ENCODE measurements at regions not wholly inside any gene's neighbourhood (a gene's known extent, or its start where the extent isn't known, plus 50 kb on each side); places are given as distances from the start of the nearest gene placed in this dataset.
"Not testable (repeated sequence)": the region's sequence is repeated elsewhere in the genome, so short reads cannot be mapped to it uniquely, and the experiment has no call there.

DNA sequence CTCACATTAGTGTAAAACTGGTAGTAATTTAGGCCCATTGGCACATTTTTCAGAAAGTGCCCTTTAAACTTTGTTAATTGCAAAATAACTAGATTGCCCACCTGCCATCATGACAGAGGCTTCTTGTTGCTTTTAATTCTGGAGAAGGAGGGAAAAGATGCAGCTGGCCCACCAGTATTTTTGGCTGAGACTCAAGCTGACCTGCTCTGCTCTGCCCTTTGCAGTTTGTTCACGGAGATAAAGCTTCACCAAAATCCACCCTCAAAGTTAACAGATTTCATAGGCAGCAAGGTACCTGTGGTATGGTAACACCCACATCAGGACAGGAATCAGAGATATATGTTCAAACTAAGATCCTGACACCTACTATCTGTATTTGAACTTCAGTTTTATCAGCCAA, 170.2 kb upstream of the OR4C13 start:
- not testable (repeated sequence) for H3K27me3 ChIP-seq (ENCODE audit: insufficient read depth, poor library complexity, severe bottlenecking); H3K27ac ChIP-seq (replicated peaks); H3K4me3 ChIP-seq (replicated peaks; ENCODE audit: insufficient read depth, low read length); DNase-seq (ENCODE audit: low read depth in 1 of 2, low spot score in 1 of 2)

DNA sequence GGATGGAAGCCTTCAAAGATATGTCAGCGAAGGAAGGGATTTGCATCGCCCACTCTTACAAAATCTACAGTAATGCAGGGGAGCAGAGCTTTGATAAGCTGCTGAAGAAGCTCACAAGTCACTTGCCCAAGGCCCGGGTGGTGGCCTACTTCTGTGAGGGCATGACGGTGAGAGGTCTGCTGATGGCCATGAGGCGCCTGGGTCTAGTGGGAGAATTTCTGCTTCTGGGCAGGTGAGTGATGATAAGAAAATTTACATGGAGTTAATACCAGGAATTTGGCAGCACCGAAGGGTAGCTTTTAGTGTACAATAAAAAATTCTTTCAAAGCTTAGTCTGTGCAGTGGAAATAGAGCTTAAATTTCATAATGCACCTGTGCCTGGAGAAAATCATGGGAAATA, 168.3 kb upstream of the OR4C13 start:
- DNase-seq (ENCODE audit: low read depth in 1 of 2, low spot score in 1 of 2); H3K27ac ChIP-seq (replicated peaks); H3K4me3 ChIP-seq (replicated peaks; ENCODE audit: insufficient read depth, low read length); H3K27me3 ChIP-seq (ENCODE audit: insufficient read depth, poor library complexity, severe bottlenecking): not testable (repeated sequence)

DNA sequence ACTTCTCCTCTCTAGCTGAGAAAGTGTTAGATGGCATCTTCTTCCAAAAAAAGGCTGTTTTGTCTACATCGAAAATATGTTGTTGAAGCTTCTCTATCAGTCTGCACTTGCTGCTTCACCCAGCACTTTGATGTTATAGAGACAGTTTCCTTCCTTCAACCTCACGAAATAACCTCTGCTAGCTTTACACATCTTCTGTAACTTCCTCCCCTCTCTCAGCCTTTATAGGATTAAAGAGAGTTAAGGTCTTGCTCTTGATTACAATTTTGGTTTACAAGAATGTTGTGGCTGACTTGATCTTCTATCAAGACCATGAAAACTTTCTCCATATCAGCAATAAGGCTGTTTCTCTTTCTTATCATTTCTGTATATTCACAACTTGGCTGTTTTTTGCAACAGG, 162.4 kb upstream of the OR4C13 start:
- DNase-seq (ENCODE audit: low read depth in 1 of 2, low spot score in 1 of 2); H3K27me3 ChIP-seq (ENCODE audit: insufficient read depth, poor library complexity, severe bottlenecking); H3K4me3 ChIP-seq (replicated peaks; ENCODE audit: insufficient read depth, low read length); H3K27ac ChIP-seq (replicated peaks): not testable (repeated sequence)

GRCh38 chr11:49798206-49798837, 153.9 kb upstream of the OR4C13 start:
- H3K4me3 ChIP-seq (replicated peaks; ENCODE audit: insufficient read depth, low read length); H3K27ac ChIP-seq (replicated peaks); DNase-seq (ENCODE audit: low read depth in 1 of 2, low spot score in 1 of 2); H3K27me3 ChIP-seq (ENCODE audit: insufficient read depth, poor library complexity, severe bottlenecking): not testable (repeated sequence)

- not testable (repeated sequence) for DNase-seq (ENCODE audit: low read depth in 1 of 2, low spot score in 1 of 2); H3K4me3 ChIP-seq (replicated peaks; ENCODE audit: insufficient read depth, low read length); H3K27me3 ChIP-seq (ENCODE audit: insufficient read depth, poor library complexity, severe bottlenecking); H3K27ac ChIP-seq (replicated peaks)
Observed at GRCh38 chr11:49817705-49818430, 134.3 kb upstream of the OR4C13 start.

DNA sequence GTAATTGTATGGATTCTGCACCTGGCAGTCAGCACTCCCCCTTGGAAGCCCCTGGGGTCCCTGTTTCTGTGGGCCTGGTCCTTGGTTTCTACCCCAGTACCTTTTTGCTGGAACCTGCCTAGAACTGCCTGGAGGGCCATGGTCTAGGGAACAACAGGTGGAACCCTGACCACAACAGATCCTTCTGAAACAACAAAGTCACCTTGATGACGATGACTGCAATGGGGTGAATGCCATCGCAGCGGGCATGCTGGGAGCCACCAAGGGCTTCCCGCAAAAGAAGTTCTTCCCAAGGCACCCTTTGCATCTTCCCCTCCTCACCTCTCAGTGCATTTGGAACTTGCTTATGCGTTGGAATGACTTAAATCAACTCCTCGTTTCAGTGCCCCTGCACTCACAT, 129.0 kb upstream of the OR4C13 start:
- not testable (repeated sequence) for DNase-seq (ENCODE audit: low read depth in 1 of 2, low spot score in 1 of 2); H3K27ac ChIP-seq (replicated peaks); H3K4me3 ChIP-seq (replicated peaks; ENCODE audit: insufficient read depth, low read length); H3K27me3 ChIP-seq (ENCODE audit: insufficient read depth, poor library complexity, severe bottlenecking)

- not testable (repeated sequence) for DNase-seq (ENCODE audit: low read depth in 1 of 2, low spot score in 1 of 2); H3K4me3 ChIP-seq (replicated peaks; ENCODE audit: insufficient read depth, low read length); H3K27me3 ChIP-seq (ENCODE audit: insufficient read depth, poor library complexity, severe bottlenecking); H3K27ac ChIP-seq (replicated peaks)
Observed at GRCh38 chr11:49850541-49850940, 101.7 kb upstream of the OR4C13 start.

- TF ChIP-seq POLR2AphosphoS5 (IDR thresholded peaks at IDR 0.05; ENCODE audit: low read depth) (no peak), SPI1 (IDR thresholded peaks at IDR 0.05; ENCODE audit: borderline replicate concordance, low read depth) (no peak), CTCF (IDR thresholded peaks at IDR 0.05; ENCODE audit: insufficient read depth, low read length) (no peak), GABPA (IDR thresholded peaks at IDR 0.05; ENCODE audit: low read depth) (no peak)
- TF ChIP-seq, protein P1, sequence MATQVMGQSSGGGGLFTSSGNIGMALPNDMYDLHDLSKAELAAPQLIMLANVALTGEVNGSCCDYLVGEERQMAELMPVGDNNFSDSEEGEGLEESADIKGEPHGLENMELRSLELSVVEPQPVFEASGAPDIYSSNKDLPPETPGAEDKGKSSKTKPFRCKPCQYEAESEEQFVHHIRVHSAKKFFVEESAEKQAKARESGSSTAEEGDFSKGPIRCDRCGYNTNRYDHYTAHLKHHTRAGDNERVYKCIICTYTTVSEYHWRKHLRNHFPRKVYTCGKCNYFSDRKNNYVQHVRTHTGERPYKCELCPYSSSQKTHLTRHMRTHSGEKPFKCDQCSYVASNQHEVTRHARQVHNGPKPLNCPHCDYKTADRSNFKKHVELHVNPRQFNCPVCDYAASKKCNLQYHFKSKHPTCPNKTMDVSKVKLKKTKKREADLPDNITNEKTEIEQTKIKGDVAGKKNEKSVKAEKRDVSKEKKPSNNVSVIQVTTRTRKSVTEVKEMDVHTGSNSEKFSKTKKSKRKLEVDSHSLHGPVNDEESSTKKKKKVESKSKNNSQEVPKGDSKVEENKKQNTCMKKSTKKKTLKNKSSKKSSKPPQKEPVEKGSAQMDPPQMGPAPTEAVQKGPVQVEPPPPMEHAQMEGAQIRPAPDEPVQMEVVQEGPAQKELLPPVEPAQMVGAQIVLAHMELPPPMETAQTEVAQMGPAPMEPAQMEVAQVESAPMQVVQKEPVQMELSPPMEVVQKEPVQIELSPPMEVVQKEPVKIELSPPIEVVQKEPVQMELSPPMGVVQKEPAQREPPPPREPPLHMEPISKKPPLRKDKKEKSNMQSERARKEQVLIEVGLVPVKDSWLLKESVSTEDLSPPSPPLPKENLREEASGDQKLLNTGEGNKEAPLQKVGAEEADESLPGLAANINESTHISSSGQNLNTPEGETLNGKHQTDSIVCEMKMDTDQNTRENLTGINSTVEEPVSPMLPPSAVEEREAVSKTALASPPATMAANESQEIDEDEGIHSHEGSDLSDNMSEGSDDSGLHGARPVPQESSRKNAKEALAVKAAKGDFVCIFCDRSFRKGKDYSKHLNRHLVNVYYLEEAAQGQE (IDR thresholded peaks at IDR 0.05; ENCODE audit: insufficient replicate concordance, low read depth): no peak
- no peak overlapping the region for H3K27ac ChIP-seq (replicated peaks)
- no peaks in the 10 kb centered on the region for H3K27me3 ChIP-seq (ENCODE audit: insufficient read depth, poor library complexity, severe bottlenecking)
- DNase-seq (ENCODE audit: low read depth in 1 of 2, low spot score in 1 of 2): no peak
- H3K4me3 ChIP-seq (replicated peaks; ENCODE audit: insufficient read depth, low read length): no peak overlapping the region
Observed at GRCh38 chr11:49851511-49851910, 100.7 kb upstream of the OR4C13 start.

All from HL-60 (cell line).